SK-N-SH (cell line): ENCODE measurements at regions not wholly inside any gene's neighbourhood (a gene's known extent, or its start where the extent isn't known, plus 50 kb on each side); places are given as distances from the start of the nearest gene placed in this dataset.

Experiments used
- CTCF ChIA-PET: fragments of 300-600, 350-600 bp; formaldehyde crosslinking; extraction: SDS; loops from one replicate; lab custom pipeline; 2021; lab: Yijun Ruan, JAX
- POLR2A ChIA-PET: fragments of 350-600 bp; sonication (Branson Sonifier 250); formaldehyde crosslinking; extraction: SDS; loops from one replicate; lab custom pipeline; 2020; ENCODE audit warnings: antibody characterized with exemption, inconsistent platforms; lab: Yijun Ruan, JAX
- DNase-seq: peaks from one replicate; pipeline ENCODE4 v3.0.0; 2012
- H2AFZ ChIP-seq: fragments of 200-600 bp; sonication (generic); 2 replicates; pipeline ENCODE4 v1.8.1; 2016; ENCODE audit warnings: antibody characterized with exemption, mild to moderate bottlenecking, low read depth
- H3F3A ChIP-seq: fragments of 200-600 bp; sonication (generic); replicated peaks from 2 replicates; pipeline ENCODE3; 2016; ENCODE audit warnings: antibody characterized with exemption, mild to moderate bottlenecking; ENCODE audit not compliant: insufficient read depth
- H3K27ac ChIP-seq, 2 experiments: fragments of 200-500 bp in 1 of 2; fragments of 200-600 bp in 1 of 2; sonication (Bioruptor generic) in 1 of 2; sonication (generic), shearing (Covaris generic) in 1 of 2; 2 replicates each; pipeline versions ENCODE4 v1.5.1 to v1.6.1; 2014 to 2016; ENCODE audit warnings: low read depth in 2 of 2, inconsistent platforms in 1 of 2, low read length in 1 of 2, mild to moderate bottlenecking in 1 of 2, mixed read lengths in 1 of 2
- H3K27me3 ChIP-seq: fragments of 200-600 bp; sonication (generic), shearing (Covaris generic); 2 replicates; pipeline ENCODE4 v1.6.1; 2016; ENCODE audit warnings: mixed run types; ENCODE audit not compliant: insufficient read depth
- H3K36me3 ChIP-seq, 2 experiments: fragments of 200-500 bp in 1 of 2; fragments of 200-600 bp in 1 of 2; sonication (Bioruptor generic) in 1 of 2; sonication (generic) in 1 of 2; replicated peaks in 1 of 2; 2 replicates each; pipeline versions ENCODE3 to v1.5.1; 2014 to 2016; ENCODE audit warnings: low read length in 1 of 2, mild to moderate bottlenecking in 1 of 2; ENCODE audit not compliant: insufficient read depth in 2 of 2, control insufficient read depth in 1 of 2
- H3K4me1 ChIP-seq, 2 experiments: fragments of 200-500 bp in 1 of 2; fragments of 200-600 bp in 1 of 2; sonication (Bioruptor generic) in 1 of 2; sonication (generic), shearing (Covaris generic) in 1 of 2; 2 replicates each; pipeline versions ENCODE4 v1.5.1 to v1.6.1; 2014 to 2016; ENCODE audit warnings: low read depth in 1 of 2, low read length in 1 of 2, mixed run types in 1 of 2; ENCODE audit not compliant: insufficient read depth in 2 of 2, control insufficient read depth in 1 of 2
- H3K4me2 ChIP-seq: fragments of 200-600 bp; sonication (generic), shearing (Covaris generic); 2 replicates; pipeline ENCODE4 v1.6.1; 2017; ENCODE audit warnings: mixed run types
- H3K4me3 ChIP-seq, 2 experiments: fragments of 200-500 bp in 1 of 2; fragments of 200-600 bp in 1 of 2; sonication (Bioruptor generic) in 1 of 2; sonication (generic), shearing (Covaris generic) in 1 of 2; 2 replicates each; pipeline versions ENCODE4 v1.5.1 to v1.8.1; 2014 to 2016; ENCODE audit warnings: low read depth in 2 of 2, inconsistent platforms in 1 of 2, low read length in 1 of 2, mild to moderate bottlenecking in 1 of 2, mixed read lengths in 1 of 2, moderate library complexity in 1 of 2
- H3K79me2 ChIP-seq: fragments of 200-600 bp; sonication (generic); 2 replicates; pipeline ENCODE4 v1.8.1; 2017; ENCODE audit warnings: mild to moderate bottlenecking; ENCODE audit not compliant: insufficient read depth
- H3K9ac ChIP-seq: fragments of 200-600 bp; sonication (generic); 2 replicates; pipeline ENCODE4 v1.6.1; 2017; ENCODE audit warnings: mixed run types
- H3K9me2 ChIP-seq: fragments of 200-600 bp; sonication (generic); 2 replicates; pipeline ENCODE4 v1.6.1; 2017; ENCODE audit warnings: mixed run types
- H3K9me3 ChIP-seq: fragments of 200-600 bp; sonication (generic); 2 replicates; pipeline ENCODE4 v1.6.1; 2017; ENCODE audit warnings: mixed run types, mild to moderate bottlenecking, moderate library complexity
- H4K20me1 ChIP-seq: fragments of 200-600 bp; sonication (generic); 2 replicates; pipeline ENCODE4 v1.6.1; 2017; ENCODE audit warnings: mild to moderate bottlenecking, mixed run types; ENCODE audit not compliant: insufficient read depth
- CHD2 ChIP-seq: fragments of 150-350 bp; IDR thresholded peaks from 2 replicates; pipeline ENCODE4 v1.6.1; 2018; ENCODE audit warnings: low read length; ENCODE audit not compliant: partially characterized antibody
- ELF1 ChIP-seq: IDR thresholded peaks from 2 replicates; pipeline ENCODE4 v1.4.0; 2012
- EP300 ChIP-seq, 2 experiments: IDR thresholded peaks; 2 replicates each; pipeline versions ENCODE4 v1.4.0 to v1.6.1; 2012; ENCODE audit warnings: borderline replicate concordance in 1 of 2, low read depth in 1 of 2, low read length in 1 of 2
- EZH2phosphoT487 ChIP-seq: fragments of 200-600 bp; sonication (generic); IDR thresholded peaks from 2 replicates; pipeline ENCODE4 v1.6.1; 2017; ENCODE audit warnings: low read depth, mixed run types, mild to moderate bottlenecking, antibody characterized with exemption, moderate library complexity, borderline replicate concordance
- FOSL2 ChIP-seq: IDR thresholded peaks from 2 replicates; pipeline ENCODE4 v1.4.0; 2012; ENCODE audit warnings: low read depth, mild to moderate bottlenecking, moderate library complexity, borderline replicate concordance
- FOXM1 ChIP-seq: IDR thresholded peaks from 2 replicates; pipeline ENCODE4 v1.4.0; 2012; ENCODE audit warnings: low read depth, mild to moderate bottlenecking
- GABPA ChIP-seq: IDR thresholded peaks from 2 replicates; pipeline ENCODE4 v1.4.0; 2012; ENCODE audit warnings: low read depth, mild to moderate bottlenecking
- IRF3 ChIP-seq: fragments of 150-350 bp; IDR thresholded peaks from 2 replicates; pipeline ENCODE4 v1.6.1; 2016; ENCODE audit warnings: mild to moderate bottlenecking, low read depth, low read length
- JUND ChIP-seq: IDR thresholded peaks from 2 replicates; pipeline ENCODE4 v1.4.0; 2012
- MAX ChIP-seq: IDR thresholded peaks from 2 replicates; pipeline ENCODE4 v1.4.0; 2012; ENCODE audit warnings: low read depth
- MXI1 ChIP-seq: IDR thresholded peaks from 2 replicates; pipeline ENCODE4 v1.6.1; 2012; ENCODE audit warnings: mild to moderate bottlenecking, low read depth, low read length, improper control_type of control experiment
- NRF1 ChIP-seq: IDR thresholded peaks from 2 replicates; pipeline ENCODE4 v1.6.1; 2012; ENCODE audit warnings: low read depth, mild to moderate bottlenecking, low read length
- PBX3 ChIP-seq: IDR thresholded peaks from 2 replicates; pipeline ENCODE4; 2012
- RAD21 ChIP-seq: IDR thresholded peaks from 2 replicates; pipeline ENCODE4 v1.6.1; 2012; ENCODE audit warnings: mild to moderate bottlenecking, low read length
- RCOR1 ChIP-seq: fragments of 150-350 bp; IDR thresholded peaks from 2 replicates; pipeline ENCODE4 v1.6.1; 2017; ENCODE audit warnings: antibody characterized with exemption, low read length
- RFX5 ChIP-seq: IDR thresholded peaks from 2 replicates; pipeline ENCODE4 v1.6.1; 2012; ENCODE audit warnings: mild to moderate bottlenecking, improper control_type of control experiment, low read length
- SMC3 ChIP-seq: IDR thresholded peaks from 2 replicates; pipeline ENCODE4 v1.6.1; 2012; ENCODE audit warnings: low read depth, low read length, improper control_type of control experiment
- USF1 ChIP-seq: IDR thresholded peaks from 2 replicates; pipeline ENCODE4 v1.4.0; 2012; ENCODE audit warnings: low read depth, borderline replicate concordance
- YY1 ChIP-seq: IDR thresholded peaks from 2 replicates; pipeline ENCODE4 v1.4.0; 2012; ENCODE audit warnings: low read depth, mild to moderate bottlenecking
- ZBTB33 ChIP-seq: IDR thresholded peaks from 2 replicates; pipeline ENCODE4 v1.4.0; 2012; ENCODE audit warnings: low read depth, borderline replicate concordance

GRCh38 chr18:61222206-61222605, 111.0 kb upstream of the CDH20 start:
- CTCF ChIA-PET: no interaction called here
- H3K27ac ChIP-seq: no peak overlapping the region
- POLR2A ChIA-PET: no interaction called here

More at GRCh38 chr18:61222206-61222605, 111.0 kb upstream of the CDH20 start:
- DNase-seq: no peak
- no peaks in the 10 kb centered on the region for H3K4me1 ChIP-seq
- H3F3A ChIP-seq: no peaks in the 10 kb centered on the region
- no peaks in the 10 kb centered on the region for H3K9me2 ChIP-seq
- no peaks in the 10 kb centered on the region for H3K27me3 ChIP-seq
- H3K9ac ChIP-seq: no peak overlapping the region
- no peak for TF ChIP-seq ZBTB33
- no peak for TF ChIP-seq PBX3
- TF ChIP-seq YY1: no peak
- TF ChIP-seq MAX: no peak
- no peak for TF ChIP-seq IRF3
- no peak for TF ChIP-seq NRF1
- TF ChIP-seq FOXM1: no peak
- no peak for TF ChIP-seq SMC3
- TF ChIP-seq FOSL2: no peak
- no peak for TF ChIP-seq GABPA
- TF ChIP-seq RFX5: no peak
- no peak for TF ChIP-seq RAD21
- no peak for TF ChIP-seq ELF1
- no peak for TF ChIP-seq EZH2phosphoT487
- no peak for TF ChIP-seq USF1
- no peak for TF ChIP-seq MXI1
- TF ChIP-seq EP300 (IDR thresholded peaks at IDR 0.05; ENCODE audit: borderline replicate concordance in 1 of 2, low read depth in 1 of 2, low read length in 1 of 2): no peak
- no peak for TF ChIP-seq CHD2
- TF ChIP-seq JUND: no peak
- TF ChIP-seq RCOR1: no peak
- H3K4me3 ChIP-seq: no peak overlapping the region
- H2AFZ ChIP-seq: no peak overlapping the region
- H3K36me3 ChIP-seq: no peaks in the 10 kb centered on the region
- no peak overlapping the region for H3K4me2 ChIP-seq
- H3K79me2 ChIP-seq: no peaks in the 10 kb centered on the region
- no peaks in the 10 kb centered on the region for H3K9me3 ChIP-seq
- H4K20me1 ChIP-seq: no peaks in the 10 kb centered on the region
